ENCODE measurements at regions not wholly inside any gene's neighbourhood (a gene's known extent, or its start where the extent isn't known, plus 50 kb on each side); places are given as distances from the start of the nearest gene placed in this dataset.

- no peak overlapping the region for H3K27ac ChIP-seq
- no peak for DNase-seq (ENCODE audit: low spot score)
- TF ChIP-seq, protein P1, sequence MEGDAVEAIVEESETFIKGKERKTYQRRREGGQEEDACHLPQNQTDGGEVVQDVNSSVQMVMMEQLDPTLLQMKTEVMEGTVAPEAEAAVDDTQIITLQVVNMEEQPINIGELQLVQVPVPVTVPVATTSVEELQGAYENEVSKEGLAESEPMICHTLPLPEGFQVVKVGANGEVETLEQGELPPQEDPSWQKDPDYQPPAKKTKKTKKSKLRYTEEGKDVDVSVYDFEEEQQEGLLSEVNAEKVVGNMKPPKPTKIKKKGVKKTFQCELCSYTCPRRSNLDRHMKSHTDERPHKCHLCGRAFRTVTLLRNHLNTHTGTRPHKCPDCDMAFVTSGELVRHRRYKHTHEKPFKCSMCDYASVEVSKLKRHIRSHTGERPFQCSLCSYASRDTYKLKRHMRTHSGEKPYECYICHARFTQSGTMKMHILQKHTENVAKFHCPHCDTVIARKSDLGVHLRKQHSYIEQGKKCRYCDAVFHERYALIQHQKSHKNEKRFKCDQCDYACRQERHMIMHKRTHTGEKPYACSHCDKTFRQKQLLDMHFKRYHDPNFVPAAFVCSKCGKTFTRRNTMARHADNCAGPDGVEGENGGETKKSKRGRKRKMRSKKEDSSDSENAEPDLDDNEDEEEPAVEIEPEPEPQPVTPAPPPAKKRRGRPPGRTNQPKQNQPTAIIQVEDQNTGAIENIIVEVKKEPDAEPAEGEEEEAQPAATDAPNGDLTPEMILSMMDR (IDR thresholded peaks at IDR 0.05), result no peak
- H3K4me3 ChIP-seq, result no peak overlapping the region
These were observed 2075.8 kb downstream of the MRPL39 start for GRCh38 chr21:23531444-23531843.

DNA sequence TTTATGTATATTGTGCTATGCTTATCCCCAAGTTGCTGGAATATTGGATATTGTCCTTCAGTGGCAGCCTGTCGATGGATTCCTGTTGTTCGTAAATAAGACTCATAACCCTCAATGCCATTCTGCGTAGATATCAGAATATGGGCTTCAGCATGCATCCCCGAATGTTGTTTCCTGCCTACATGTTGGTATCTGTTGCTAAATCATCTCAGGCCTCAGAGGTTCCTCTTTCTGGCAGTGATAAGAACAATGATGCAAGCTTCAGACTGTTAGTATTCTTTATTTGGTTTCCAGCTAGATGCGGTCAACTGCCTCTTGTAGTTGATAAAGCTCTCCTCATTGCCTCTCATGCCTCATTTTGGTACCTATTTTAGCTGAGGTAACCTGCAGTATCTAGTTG lies 2082.6 kb downstream of the MRPL39 start:
- no peak overlapping the region for H3K4me3 ChIP-seq
- H3K27ac ChIP-seq, result no peak overlapping the region
- no peak for DNase-seq (ENCODE audit: low spot score)
- TF ChIP-seq, protein P1 (IDR thresholded peaks at IDR 0.05), result no peak

DNA sequence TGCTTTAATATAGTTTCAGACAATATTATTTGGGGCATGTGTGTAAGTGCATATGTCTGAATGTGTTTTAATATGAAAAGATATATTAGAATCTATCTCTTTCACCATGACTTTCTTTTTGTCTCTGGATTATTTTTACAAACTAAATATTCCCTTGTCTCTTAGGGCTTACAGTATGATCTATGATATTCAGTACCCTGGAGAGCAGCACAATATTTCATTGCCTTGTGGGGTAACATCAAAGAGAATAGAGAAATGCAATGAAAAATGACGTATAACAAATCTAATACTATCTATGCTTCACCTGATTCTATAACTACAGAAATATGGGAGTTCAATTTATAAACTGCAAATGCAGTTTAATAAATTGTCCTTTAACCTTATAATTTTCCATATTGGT lies 2084.5 kb downstream of the MRPL39 start:
- no peak for DNase-seq (ENCODE audit: low spot score)
- Histone ChIP-seq H3K27ac (no peak overlapping the region), H3K4me3 (no peak overlapping the region)
- TF ChIP-seq, protein P1 (IDR thresholded peaks at IDR 0.05), result no peak

GRCh38 chr21:23507501-23507900 lies 2099.8 kb downstream of the MRPL39 start:
- no peak overlapping the region for H3K27ac ChIP-seq
- H3K4me3 ChIP-seq, result no peak overlapping the region
- DNase-seq (ENCODE audit: low spot score), result no peak
- TF ChIP-seq, protein P1 (IDR thresholded peaks at IDR 0.05), result no peak

- DNase-seq (ENCODE audit: low spot score), result no peak
- H3K27ac ChIP-seq, result no peak overlapping the region
- TF ChIP-seq, protein P1 (IDR thresholded peaks at IDR 0.05), result no peak
- no peak overlapping the region for H3K4me3 ChIP-seq
These were observed 2110.6 kb downstream of the MRPL39 start for GRCh38 chr21:23496729-23497128.

DNA sequence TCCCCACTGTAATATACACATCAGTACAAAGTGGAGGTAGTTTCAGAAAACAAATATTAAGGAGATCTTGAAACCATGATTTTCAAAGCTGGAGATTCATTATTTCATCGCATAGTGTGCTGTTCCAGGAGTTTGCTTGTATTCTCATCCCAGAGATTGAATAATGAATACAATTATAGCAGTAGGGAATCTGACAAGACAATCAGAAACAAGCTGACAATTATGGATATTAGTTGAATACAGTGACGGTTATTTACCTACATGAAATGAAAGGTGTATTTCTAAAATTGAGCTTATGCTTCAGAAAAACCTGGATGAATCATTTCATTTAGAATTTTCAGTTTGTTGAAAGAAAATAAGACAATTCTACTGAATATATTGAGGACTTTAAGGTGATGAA lies 2119.0 kb downstream of the MRPL39 start:
- no peak for DNase-seq (ENCODE audit: low spot score)
- TF ChIP-seq, protein P1 (IDR thresholded peaks at IDR 0.05), result no peak
- H3K27ac ChIP-seq, result no peak overlapping the region
- no peak overlapping the region for H3K4me3 ChIP-seq

GRCh38 chr21:23480591-23481270 lies 2126.6 kb downstream of the MRPL39 start:
- TF ChIP-seq, protein P1 (IDR thresholded peaks at IDR 0.05), result no peak
- no peak overlapping the region for H3K4me3 ChIP-seq
- H3K27ac ChIP-seq, result no peak overlapping the region
- DNase-seq (ENCODE audit: low spot score), result no peak
